ENCODE measurements at regions not wholly inside any gene's neighbourhood (a gene's known extent, or its start where the extent isn't known, plus 50 kb on each side); places are given as distances from the start of the nearest gene placed in this dataset.

GRCh38 chr9:13529321-13530104 lies 250.0 kb upstream of the MPDZ start:
- no peak for DNase-seq

GRCh38 chr9:13524245-13524644 lies 244.8 kb upstream of the MPDZ start:
- DNase-seq: peak; percentile 38

GRCh38 chr9:13520069-13520468 lies 240.6 kb upstream of the MPDZ start:
- DNase-seq: peak; percentile 12

GRCh38 chr9:13513716-13514444 lies 234.4 kb upstream of the MPDZ start:
- DNase-seq: peak; percentile 39

DNA sequence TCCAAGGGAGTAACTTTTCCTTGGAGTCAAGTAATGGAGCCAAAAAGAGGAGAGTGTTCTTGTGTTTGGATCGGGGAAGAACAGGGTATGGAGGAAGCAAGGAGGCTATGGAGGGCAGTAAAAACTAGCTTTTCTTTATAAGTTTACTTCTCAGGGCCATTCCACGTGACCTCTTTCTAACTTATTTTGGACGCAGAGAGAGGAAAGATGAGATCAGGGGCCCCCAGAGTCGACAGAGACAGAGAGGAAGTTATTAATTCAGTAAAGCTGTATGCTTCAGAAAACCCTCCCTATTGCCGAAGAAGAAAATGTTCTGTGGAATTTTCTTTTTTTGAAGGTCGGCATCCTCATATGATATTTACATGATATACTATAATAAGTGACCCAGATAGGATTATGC lies 233.8 kb upstream of the MPDZ start:
- DNase-seq: peak; percentile 14

DNA sequence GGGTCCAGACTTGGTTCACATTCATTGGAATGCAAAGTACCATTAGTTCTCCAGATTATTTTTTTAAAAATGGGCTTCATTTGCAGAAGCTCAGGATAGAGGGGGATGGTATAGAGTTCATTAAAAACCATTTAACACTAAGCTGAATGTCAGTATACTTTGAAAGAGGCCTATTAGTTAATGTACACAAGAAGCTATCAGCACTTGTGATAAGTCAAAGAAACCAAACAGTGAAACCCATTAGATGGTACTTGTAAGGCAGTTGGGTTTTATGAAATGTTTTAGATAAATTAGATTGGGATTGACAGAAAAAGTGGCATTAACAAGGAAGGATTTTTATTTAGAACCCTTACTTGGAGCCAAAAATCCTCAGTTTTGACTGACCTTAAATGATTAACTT lies 229.2 kb upstream of the MPDZ start:
- DNase-seq: no peak

- DNase-seq: no peak
Observed at GRCh38 chr9:13508086-13508485, 228.6 kb upstream of the MPDZ start.

GRCh38 chr9:13505797-13506196 lies 226.3 kb upstream of the MPDZ start:
- DNase-seq: no peak

- DNase-seq: no peak
Observed at GRCh38 chr9:13503599-13503998, 224.1 kb upstream of the MPDZ start.

DNA sequence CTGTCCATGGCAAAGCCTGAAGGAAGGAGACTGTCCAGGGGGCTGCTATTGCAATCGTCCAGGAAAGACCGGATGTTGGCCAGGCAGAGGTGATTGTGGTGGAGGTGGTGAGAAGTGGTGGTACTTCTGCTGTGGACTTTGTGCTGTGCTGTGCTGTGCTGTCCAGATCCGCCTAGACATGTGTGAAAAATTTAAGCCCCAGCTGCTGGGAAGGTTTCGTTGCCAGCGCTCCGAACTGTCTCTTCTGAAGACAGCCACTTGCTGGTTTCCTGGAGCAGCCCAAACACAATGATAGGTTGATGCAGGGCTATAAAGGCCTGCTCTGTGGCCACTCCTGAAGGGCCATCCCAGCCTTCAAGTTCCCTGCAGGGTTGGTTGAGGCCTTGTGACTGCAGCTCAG lies 223.0 kb upstream of the MPDZ start:
- no peak for DNase-seq

DNA sequence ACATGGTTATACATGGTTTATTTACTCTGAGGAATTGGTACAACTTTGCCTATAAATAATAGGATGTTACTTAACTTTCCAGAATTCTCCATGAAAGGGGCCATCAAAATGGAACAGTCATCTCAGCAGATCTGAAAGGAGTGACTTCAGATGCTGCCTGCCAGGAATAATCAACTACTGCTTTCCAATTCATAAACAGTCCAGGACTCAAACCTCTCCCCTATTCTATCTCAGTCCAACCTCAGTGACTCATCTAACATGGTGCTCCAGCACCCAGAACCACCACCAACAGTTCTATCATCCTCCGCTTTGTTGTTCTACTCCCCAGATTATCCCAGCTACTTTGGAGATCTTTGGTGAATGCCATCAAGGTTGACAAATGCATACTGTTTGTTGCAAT lies 221.5 kb upstream of the MPDZ start:
- DNase-seq: no peak

DNA sequence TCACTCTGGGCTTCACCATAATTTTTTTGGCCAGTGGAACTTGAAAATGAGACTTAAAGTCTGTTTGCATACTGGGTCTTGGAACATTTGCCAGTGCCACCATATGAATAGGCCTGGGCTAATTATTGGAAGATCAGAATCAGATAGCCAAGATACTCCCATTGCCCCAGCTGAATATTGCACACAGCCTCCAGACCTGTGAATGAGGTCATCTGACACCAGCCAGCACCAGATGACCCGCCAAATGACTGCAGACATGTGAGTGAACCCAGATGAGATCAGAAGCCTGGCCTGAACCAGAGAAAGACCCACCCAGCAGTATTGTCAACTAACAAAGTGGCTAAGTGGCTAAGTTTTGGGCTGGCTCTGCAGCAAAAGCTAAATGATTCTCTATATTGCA lies 220.5 kb upstream of the MPDZ start:
- DNase-seq: no peak

DNA sequence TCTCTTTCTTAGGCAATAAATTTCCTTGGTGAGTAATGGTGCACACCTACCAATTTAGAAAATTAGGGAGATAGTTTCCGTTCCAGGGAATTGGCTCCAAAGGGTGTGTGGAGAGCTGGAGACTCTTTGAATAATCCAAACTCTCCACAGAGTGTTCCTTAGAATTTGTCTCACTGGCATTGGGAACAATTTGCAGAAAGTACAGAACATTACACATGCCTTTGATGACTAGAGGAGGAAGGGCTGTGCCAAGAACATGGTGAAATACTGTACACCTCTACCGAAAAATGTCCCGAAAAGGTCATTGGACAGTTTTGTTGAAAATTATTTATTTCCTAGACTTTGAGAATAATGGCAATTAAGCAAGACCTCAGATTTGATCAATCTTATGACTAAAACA lies 214.2 kb upstream of the MPDZ start:
- no peak for DNase-seq

DNA sequence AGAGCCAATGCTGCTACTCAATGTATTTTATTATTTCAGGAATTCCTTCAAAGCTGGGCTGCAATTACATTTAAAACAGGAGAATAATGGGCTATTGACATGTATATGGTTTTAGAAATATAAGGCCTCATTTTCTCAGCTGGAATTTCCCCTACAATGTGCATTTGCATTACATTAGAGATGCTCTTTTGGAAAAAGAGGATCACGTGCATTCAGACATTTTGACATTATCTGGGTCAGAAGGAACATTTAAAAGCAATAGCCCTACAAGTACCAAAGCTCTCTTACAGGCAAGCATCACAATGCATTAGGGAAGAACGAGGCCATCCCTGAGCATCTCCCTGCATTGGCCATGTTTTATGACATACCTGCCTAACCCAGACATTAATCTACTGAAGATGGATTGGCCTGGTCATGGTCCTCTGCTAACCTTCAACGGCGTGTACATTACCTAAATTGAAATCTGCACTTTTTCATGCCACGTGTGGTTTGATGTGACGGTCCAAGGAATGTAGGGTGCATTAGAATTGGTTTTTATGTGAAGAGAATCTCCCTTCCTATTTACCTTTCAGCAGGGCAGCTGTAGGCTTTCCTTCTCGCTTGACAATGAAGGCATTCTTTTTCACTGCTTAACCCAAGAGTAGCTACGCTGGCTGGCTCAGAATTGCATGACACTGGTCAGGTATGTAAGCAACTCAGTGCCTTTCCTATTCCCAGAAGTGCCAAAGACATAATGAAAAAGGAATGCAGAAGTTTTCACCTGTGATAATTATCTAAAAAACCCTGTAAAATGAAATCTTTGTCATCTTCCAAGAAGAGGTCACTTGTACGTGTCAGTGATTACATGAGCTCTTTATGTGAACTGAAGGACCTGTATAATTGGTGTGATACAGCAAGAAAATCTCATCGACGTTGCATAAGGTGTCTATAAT lies 212.3 kb upstream of the MPDZ start:
- DNase-seq: no peak

DNA sequence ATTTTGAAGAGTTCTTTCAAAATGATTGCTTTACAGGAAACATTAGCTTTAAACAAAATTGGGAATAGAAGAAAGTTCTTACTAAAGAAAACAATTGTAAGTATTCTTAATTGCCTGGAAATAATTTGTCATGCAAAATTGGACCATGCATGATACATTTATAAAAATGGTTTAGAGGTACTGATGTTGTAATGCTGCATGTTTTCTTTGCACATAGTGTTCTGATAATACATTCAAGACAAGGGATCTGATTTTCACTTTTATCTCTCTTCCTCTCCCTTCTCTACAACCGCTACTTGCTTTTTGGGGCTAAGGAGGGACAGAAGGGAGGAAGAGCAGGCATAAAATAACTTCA lies 211.6 kb upstream of the MPDZ start:
- DNase-seq: no peak

DNA sequence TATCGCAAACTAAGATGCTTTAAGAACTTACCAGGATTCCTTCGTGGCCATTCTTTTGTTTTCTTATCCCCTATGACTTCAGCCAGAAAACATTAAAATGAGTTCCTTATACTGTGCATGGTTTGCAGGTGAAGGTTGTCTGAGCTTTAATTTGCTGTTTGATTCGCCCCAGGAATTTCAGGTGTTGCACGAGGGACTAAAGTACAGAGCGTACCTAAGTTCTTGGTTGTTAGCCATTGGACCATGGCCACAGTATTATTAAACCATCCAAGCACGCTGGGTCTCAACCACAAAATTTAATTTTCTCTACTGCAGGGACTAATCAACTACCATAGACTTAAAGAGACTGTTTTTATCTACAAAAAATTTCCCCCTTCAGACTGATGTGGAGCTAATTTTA lies 208.4 kb upstream of the MPDZ start:
- no peak for DNase-seq

- DNase-seq: no peak
Observed at GRCh38 chr9:13487498-13487897, 208.0 kb upstream of the MPDZ start.

- no peak for DNase-seq
Observed at GRCh38 chr9:13487071-13487470, 207.6 kb upstream of the MPDZ start.

GRCh38 chr9:13485068-13485596 lies 205.6 kb upstream of the MPDZ start:
- DNase-seq: peak; percentile 49

DNA sequence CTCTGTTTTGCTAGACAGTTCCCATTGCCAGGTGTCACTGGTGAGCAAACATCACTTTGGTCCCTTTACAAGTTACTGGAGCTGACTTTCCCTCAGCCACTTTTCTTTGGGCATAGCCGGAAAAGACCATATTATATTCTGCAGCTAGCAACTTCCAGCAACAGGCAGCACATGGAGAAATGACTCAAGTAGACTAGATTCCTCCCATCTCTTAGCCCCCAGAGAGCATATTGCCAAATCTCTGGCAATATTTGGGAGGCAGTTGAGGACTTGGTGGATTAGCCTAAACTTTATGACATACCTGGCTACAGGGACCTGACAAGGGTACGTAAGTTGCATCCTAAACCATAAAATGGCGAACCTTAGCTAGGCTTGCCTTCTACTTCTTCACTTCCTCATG lies 204.7 kb upstream of the MPDZ start:
- DNase-seq: no peak

DNA sequence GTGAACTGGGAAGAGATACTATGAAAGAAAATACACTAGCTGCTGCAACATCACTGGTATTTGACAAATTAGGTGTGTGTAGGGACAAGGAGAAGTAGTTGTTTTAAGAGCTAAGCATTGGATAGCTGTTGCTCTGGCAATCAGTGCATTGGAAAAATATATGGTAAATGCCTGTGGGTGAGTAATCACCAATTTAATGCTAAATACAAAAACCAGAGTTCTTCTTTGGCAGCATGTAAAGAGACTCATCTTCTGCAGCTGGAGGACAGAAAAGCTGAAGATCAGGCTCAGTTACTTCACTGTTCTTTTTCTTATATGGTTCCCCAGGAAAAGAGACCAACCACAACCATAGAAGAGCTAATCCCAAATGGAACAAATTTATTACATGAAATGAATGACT lies 201.8 kb upstream of the MPDZ start:
- no peak for DNase-seq

DNA sequence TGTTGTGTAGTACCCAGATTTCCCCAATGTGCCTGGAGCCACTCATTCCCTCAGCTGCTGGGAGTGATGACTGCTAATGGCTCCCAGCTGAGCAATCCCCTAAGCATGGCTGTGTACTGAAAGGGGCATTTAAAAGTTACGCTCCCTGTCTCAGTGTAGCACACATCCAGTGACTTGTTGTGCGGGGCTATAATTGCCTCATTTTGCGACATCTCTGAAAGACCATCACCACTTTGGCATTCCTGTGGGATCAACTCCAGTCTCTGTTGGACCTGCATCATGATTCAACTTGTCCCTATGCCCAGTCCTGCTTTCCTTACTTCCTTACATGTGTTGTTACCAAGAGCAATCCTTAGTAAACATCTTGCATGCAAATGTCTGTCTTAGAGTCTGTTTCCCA lies 201.2 kb upstream of the MPDZ start:
- peak; percentile 16 for DNase-seq

DNA sequence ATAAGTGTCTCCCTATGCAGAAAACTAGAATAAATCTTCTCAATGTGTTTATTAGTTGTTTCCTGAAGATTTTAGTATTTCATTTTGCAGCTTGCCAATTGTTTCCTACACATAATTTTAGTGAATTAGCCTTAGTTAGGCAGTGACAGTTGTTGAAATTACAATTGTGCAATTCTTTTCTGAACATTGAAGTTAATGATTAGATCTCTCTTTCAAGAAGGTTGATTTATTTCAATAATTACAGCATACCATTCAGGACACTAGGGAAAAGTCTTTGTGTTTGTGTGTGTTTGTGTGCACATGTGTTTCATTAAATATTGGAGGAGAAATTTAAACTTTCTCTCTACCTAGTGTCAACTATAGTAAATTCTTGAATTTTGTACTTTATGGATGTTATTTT lies 199.6 kb upstream of the MPDZ start:
- no peak for DNase-seq

Data from fibroblast of skin of scalp (primary cell).